ENCODE measurements at regions not wholly inside any gene's neighbourhood (a gene's known extent, or its start where the extent isn't known, plus 50 kb on each side); places are given as distances from the start of the nearest gene placed in this dataset.

DNA sequence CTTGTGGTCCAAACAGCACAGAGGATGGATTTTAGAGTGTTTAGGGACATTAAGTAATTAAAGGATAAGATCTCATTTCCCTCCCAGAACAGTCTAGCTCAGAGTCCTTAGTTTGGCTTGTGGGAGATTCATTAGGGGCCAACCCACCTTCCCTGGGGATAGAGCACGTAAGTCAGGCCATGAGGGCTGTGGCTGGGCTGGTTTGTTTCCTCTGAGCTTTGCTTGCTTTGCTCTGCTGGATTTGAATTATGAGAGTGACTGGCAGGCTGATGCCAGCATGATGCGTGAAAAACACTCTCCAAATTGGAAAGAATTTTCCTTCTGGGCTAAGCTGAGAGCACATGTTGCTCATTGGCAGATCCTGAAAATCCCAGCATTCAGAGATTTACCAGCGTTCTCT lies 84.7 kb upstream of the HEPHL1 start:
- POLR2A ChIA-PET, result no interaction called here
- Histone ChIP-seq H3K27me3 (replicated peaks in 2 of 5; ENCODE audit: control insufficient read depth in 4 of 5, insufficient read depth in 5 of 5, low read length in 4 of 5) (peaks cover 0 to 6% (median 2%) of the 10 kb centered on the region in 5 experiments), H3K36me3 (ENCODE audit: control insufficient read depth in 4 of 4, insufficient read depth in 4 of 4, low read length in 3 of 4) (no peaks in the 10 kb centered on the region), H3K27ac (ENCODE audit: insufficient read depth in 1 of 2, low read depth in 1 of 2, low read length in 2 of 2, poor library complexity in 1 of 2, severe bottlenecking in 2 of 2) (no peak overlapping the region), H3K9me3 (ENCODE audit: control extremely low read depth in 1 of 5, control insufficient read depth in 4 of 5, insufficient read depth in 2 of 5, low read depth in 1 of 5, low read length in 4 of 5) (no peaks in the 10 kb centered on the region), H3K4me3 (ENCODE audit: control insufficient read depth in 1 of 7, extremely low read depth in 1 of 7, insufficient read depth in 4 of 7, low read depth in 2 of 7, low read length in 6 of 7) (no peak overlapping the region), H3K4me1 (ENCODE audit: control extremely low read depth in 1 of 4, control insufficient read depth in 4 of 4, insufficient read depth in 4 of 4, low read length in 3 of 4) (no peaks in the 10 kb centered on the region)
- DNase-seq, result no peak
- CTCF ChIA-PET, result interaction anchor here (1.1 to 1.4 kb wide), 3 partner anchors 13 to 39 kb away, joined by 3 to 4 read pairs (median 3); no protein-coding TSS in a partner anchor
- 71% methylated on average over 2 of the region's 3 CpGs for WGBS (ENCODE audit: insufficient coverage)

- Histone ChIP-seq H3K9me3 (ENCODE audit: control extremely low read depth in 1 of 5, control insufficient read depth in 4 of 5, insufficient read depth in 2 of 5, low read depth in 1 of 5, low read length in 4 of 5) (no peaks in the 10 kb centered on the region), H3K36me3 (ENCODE audit: control insufficient read depth in 4 of 4, insufficient read depth in 4 of 4, low read length in 3 of 4) (no peaks in the 10 kb centered on the region), H3K4me3 (ENCODE audit: control insufficient read depth in 1 of 7, extremely low read depth in 1 of 7, insufficient read depth in 4 of 7, low read depth in 2 of 7, low read length in 6 of 7) (no peak overlapping the region), H3K27me3 (replicated peaks in 2 of 5; ENCODE audit: control insufficient read depth in 4 of 5, insufficient read depth in 5 of 5, low read length in 4 of 5) (peaks cover 0 to 6% (median 2%) of the 10 kb centered on the region in 5 experiments), H3K4me1 (ENCODE audit: control extremely low read depth in 1 of 4, control insufficient read depth in 4 of 4, insufficient read depth in 4 of 4, low read length in 3 of 4) (no peaks in the 10 kb centered on the region), H3K27ac (ENCODE audit: insufficient read depth in 1 of 2, low read depth in 1 of 2, low read length in 2 of 2, poor library complexity in 1 of 2, severe bottlenecking in 2 of 2) (no peak overlapping the region)
- DNase-seq, result no peak
- ChIA-PET CTCF (no interaction called here), POLR2A (no interaction called here)
- WGBS (ENCODE audit: insufficient coverage), result 30% methylated on average over 2 of the region's 5 CpGs
Observed at GRCh38 chr11:93939084-93939760, 81.9 kb upstream of the HEPHL1 start.

DNA sequence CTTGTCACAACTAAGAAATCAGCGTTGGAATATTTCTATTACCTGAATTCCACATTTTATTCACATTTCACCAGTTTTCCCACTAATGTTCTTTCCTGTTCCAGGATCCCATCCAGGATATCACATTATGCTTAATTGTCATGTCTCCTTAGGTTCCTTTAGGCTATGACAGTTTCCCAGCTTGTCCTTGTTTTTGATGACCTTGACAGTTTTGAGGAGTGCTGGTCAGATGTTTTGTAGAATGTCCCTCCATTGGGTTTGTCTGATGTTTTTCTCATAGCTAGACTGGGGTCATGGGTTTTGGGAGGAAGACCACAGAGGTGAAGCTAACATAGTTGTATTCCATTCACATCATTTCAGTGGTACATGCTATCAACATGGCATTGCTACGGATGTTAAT lies 80.8 kb upstream of the HEPHL1 start:
- Histone ChIP-seq H3K9me3 (ENCODE audit: control extremely low read depth in 1 of 5, control insufficient read depth in 4 of 5, insufficient read depth in 2 of 5, low read depth in 1 of 5, low read length in 4 of 5) (no peaks in the 10 kb centered on the region), H3K36me3 (ENCODE audit: control insufficient read depth in 4 of 4, insufficient read depth in 4 of 4, low read length in 3 of 4) (no peaks in the 10 kb centered on the region), H3K27ac (ENCODE audit: insufficient read depth in 1 of 2, low read depth in 1 of 2, low read length in 2 of 2, poor library complexity in 1 of 2, severe bottlenecking in 2 of 2) (no peak overlapping the region), H3K27me3 (replicated peaks in 2 of 5; ENCODE audit: control insufficient read depth in 4 of 5, insufficient read depth in 5 of 5, low read length in 4 of 5) (peaks cover 0 to 6% (median 2%) of the 10 kb centered on the region in 5 experiments), H3K4me1 (ENCODE audit: control extremely low read depth in 1 of 4, control insufficient read depth in 4 of 4, insufficient read depth in 4 of 4, low read length in 3 of 4) (no peaks in the 10 kb centered on the region), H3K4me3 (ENCODE audit: control insufficient read depth in 1 of 7, extremely low read depth in 1 of 7, insufficient read depth in 4 of 7, low read depth in 2 of 7, low read length in 6 of 7) (no peak overlapping the region)
- 100% methylated on average over 2 of the region's 2 CpGs for WGBS (ENCODE audit: insufficient coverage)
- no peak for DNase-seq
- CTCF ChIA-PET, result no interaction called here
- POLR2A ChIA-PET, result no interaction called here

GRCh38 chr11:93942176-93942575 lies 79.0 kb upstream of the HEPHL1 start:
- no peaks in the 10 kb centered on the region for H3K4me1 ChIP-seq (ENCODE audit: control extremely low read depth in 1 of 4, control insufficient read depth in 4 of 4, insufficient read depth in 4 of 4, low read length in 3 of 4)
- no peak overlapping the region for H3K4me3 ChIP-seq (ENCODE audit: control insufficient read depth in 1 of 7, extremely low read depth in 1 of 7, insufficient read depth in 4 of 7, low read depth in 2 of 7, low read length in 6 of 7)
- ChIA-PET CTCF (interaction anchor here (0.6 kb wide), 1 partner anchor 47 kb away, joined by 3 read pairs; no protein-coding TSS in a partner anchor), POLR2A (no interaction called here)
- DNase-seq, result no peak
- H3K27ac ChIP-seq (ENCODE audit: insufficient read depth in 1 of 2, low read depth in 1 of 2, low read length in 2 of 2, poor library complexity in 1 of 2, severe bottlenecking in 2 of 2), result no peak overlapping the region
- peaks cover 0 to 2% (median 0%) of the 10 kb centered on the region in 5 experiments for H3K27me3 ChIP-seq (replicated peaks in 2 of 5; ENCODE audit: control insufficient read depth in 4 of 5, insufficient read depth in 5 of 5, low read length in 4 of 5)
- no CpG with 5 or more reads among the region's 2 CpGs for WGBS (ENCODE audit: insufficient coverage)
- H3K9me3 ChIP-seq (ENCODE audit: control extremely low read depth in 1 of 5, control insufficient read depth in 4 of 5, insufficient read depth in 2 of 5, low read depth in 1 of 5, low read length in 4 of 5), result no peaks in the 10 kb centered on the region
- H3K36me3 ChIP-seq (ENCODE audit: control insufficient read depth in 4 of 4, insufficient read depth in 4 of 4, low read length in 3 of 4), result no peaks in the 10 kb centered on the region

- no peaks in the 10 kb centered on the region for H3K9me3 ChIP-seq (ENCODE audit: control extremely low read depth in 1 of 5, control insufficient read depth in 4 of 5, insufficient read depth in 2 of 5, low read depth in 1 of 5, low read length in 4 of 5)
- H3K4me3 ChIP-seq (ENCODE audit: control insufficient read depth in 1 of 7, extremely low read depth in 1 of 7, insufficient read depth in 4 of 7, low read depth in 2 of 7, low read length in 6 of 7), result no peak overlapping the region
- WGBS (ENCODE audit: insufficient coverage), result 86% methylated on average over 1 of the region's 2 CpGs
- CTCF ChIA-PET, result no interaction called here
- H3K27ac ChIP-seq (ENCODE audit: insufficient read depth in 1 of 2, low read depth in 1 of 2, low read length in 2 of 2, poor library complexity in 1 of 2, severe bottlenecking in 2 of 2), result no peak overlapping the region
- H3K4me1 ChIP-seq (ENCODE audit: control extremely low read depth in 1 of 4, control insufficient read depth in 4 of 4, insufficient read depth in 4 of 4, low read length in 3 of 4), result no peaks in the 10 kb centered on the region
- POLR2A ChIA-PET, result no interaction called here
- DNase-seq, result no peak
- H3K36me3 ChIP-seq (ENCODE audit: control insufficient read depth in 4 of 4, insufficient read depth in 4 of 4, low read length in 3 of 4), result no peaks in the 10 kb centered on the region
- H3K27me3 ChIP-seq (replicated peaks in 2 of 5; ENCODE audit: control insufficient read depth in 4 of 5, insufficient read depth in 5 of 5, low read length in 4 of 5), result peaks cover 0 to under 1% (median 0%) of the 10 kb centered on the region in 5 experiments
Observed at GRCh38 chr11:93945596-93945995, 75.6 kb upstream of the HEPHL1 start.

DNA sequence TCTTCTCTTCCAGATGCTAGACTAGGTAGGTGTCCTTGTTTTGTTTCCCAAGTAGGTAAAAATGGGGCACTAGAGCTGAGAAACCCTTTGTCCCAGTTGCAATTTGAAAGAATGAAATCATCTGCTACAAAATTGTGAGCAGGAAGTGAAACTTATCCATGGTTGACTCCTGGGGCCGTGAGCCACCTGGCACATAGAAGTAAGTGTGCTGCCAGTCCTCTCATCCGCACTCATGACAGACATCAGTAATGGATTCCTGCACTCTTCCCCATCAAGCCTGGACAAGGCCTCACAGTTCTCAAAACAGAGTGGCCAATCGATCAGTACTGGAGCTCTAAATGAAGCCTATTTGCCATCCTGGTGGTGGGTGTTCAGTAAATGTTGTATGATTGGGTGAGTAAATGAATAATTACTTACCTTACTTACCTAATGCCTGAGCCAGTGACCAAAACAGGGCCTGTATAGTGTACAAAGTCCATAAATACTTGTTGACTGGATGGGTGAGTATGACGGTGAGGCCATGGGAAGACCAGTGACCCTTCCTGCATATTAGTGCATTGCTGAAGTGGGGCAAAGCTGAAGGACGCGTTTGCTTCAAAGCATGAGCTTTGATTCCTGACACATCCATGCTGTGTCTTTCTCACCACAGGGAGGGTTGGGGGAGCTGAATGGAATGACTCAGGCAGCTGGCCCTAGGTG lies 68.9 kb upstream of the HEPHL1 start:
- Histone ChIP-seq H3K36me3 (ENCODE audit: control insufficient read depth in 4 of 4, insufficient read depth in 4 of 4, low read length in 3 of 4) (no peaks in the 10 kb centered on the region), H3K4me3 (ENCODE audit: control insufficient read depth in 1 of 7, extremely low read depth in 1 of 7, insufficient read depth in 4 of 7, low read depth in 2 of 7, low read length in 6 of 7) (no peak overlapping the region), H3K9me3 (ENCODE audit: control extremely low read depth in 1 of 5, control insufficient read depth in 4 of 5, insufficient read depth in 2 of 5, low read depth in 1 of 5, low read length in 4 of 5) (peaks cover 0 to 3% (median 0%) of the 10 kb centered on the region in 5 experiments), H3K27ac (ENCODE audit: insufficient read depth in 1 of 2, low read depth in 1 of 2, low read length in 2 of 2, poor library complexity in 1 of 2, severe bottlenecking in 2 of 2) (no peak overlapping the region), H3K27me3 (replicated peaks in 2 of 5; ENCODE audit: control insufficient read depth in 4 of 5, insufficient read depth in 5 of 5, low read length in 4 of 5) (no peaks in the 10 kb centered on the region), H3K4me1 (ENCODE audit: control extremely low read depth in 1 of 4, control insufficient read depth in 4 of 4, insufficient read depth in 4 of 4, low read length in 3 of 4) (no peaks in the 10 kb centered on the region)
- POLR2A ChIA-PET, result no interaction called here
- CTCF ChIA-PET, result no interaction called here
- WGBS (ENCODE audit: insufficient coverage), result 96% methylated on average over 4 of the region's 6 CpGs
- no peak for DNase-seq

DNA sequence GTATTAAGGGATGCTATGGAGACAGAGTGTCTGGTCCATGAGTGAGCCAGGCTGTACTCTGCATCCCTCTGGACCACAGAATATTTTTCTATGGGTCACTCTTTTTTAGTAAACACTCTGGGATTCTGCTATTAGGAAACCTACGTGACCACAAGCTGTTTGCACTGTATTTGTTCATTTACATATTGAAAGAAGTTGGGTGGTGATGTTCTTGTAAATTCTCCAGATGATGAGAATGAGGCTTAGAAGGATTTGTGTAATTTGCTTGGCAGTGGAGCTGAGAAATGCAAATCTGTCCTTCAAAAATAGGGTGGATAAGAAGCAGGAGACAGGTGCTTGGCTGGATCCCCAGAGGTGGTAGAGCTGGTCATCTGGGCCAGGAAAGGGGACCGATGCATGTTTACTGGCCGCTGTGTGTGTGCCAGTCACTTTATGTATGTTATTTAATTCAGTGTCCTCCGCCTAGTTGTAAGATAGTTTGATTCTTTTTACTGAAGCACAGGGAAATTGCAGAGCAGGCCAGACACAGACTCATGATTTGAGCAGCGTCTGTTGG lies 63.7 kb upstream of the HEPHL1 start:
- POLR2A ChIA-PET, result no interaction called here

More for the DNA sequence above, 63.7 kb upstream of the HEPHL1 start:
- no peaks in the 10 kb centered on the region for H3K36me3 ChIP-seq (ENCODE audit: control insufficient read depth in 4 of 4, insufficient read depth in 4 of 4, low read length in 3 of 4)
- H3K4me3 ChIP-seq (ENCODE audit: control insufficient read depth in 1 of 7, extremely low read depth in 1 of 7, insufficient read depth in 4 of 7, low read depth in 2 of 7, low read length in 6 of 7), result no peak overlapping the region
- no peaks in the 10 kb centered on the region for H3K27me3 ChIP-seq (replicated peaks in 2 of 5; ENCODE audit: control insufficient read depth in 4 of 5, insufficient read depth in 5 of 5, low read length in 4 of 5)
- H3K4me1 ChIP-seq (ENCODE audit: control extremely low read depth in 1 of 4, control insufficient read depth in 4 of 4, insufficient read depth in 4 of 4, low read length in 3 of 4), result no peaks in the 10 kb centered on the region
- 97% methylated on average over 5 of the region's 5 CpGs for WGBS (ENCODE audit: insufficient coverage)
- CTCF ChIA-PET, result no interaction called here
- H3K9me3 ChIP-seq (ENCODE audit: control extremely low read depth in 1 of 5, control insufficient read depth in 4 of 5, insufficient read depth in 2 of 5, low read depth in 1 of 5, low read length in 4 of 5), result peaks cover 0 to 3% (median 0%) of the 10 kb centered on the region in 5 experiments
- DNase-seq, result no peak
- H3K27ac ChIP-seq (ENCODE audit: insufficient read depth in 1 of 2, low read depth in 1 of 2, low read length in 2 of 2, poor library complexity in 1 of 2, severe bottlenecking in 2 of 2), result no peak overlapping the region

Measured in common myeloid progenitor, CD34-positive (primary cell).